SU-DHL-6 (cell line): ENCODE measurements at regions not wholly inside any gene's neighbourhood (a gene's known extent, or its start where the extent isn't known, plus 50 kb on each side); places are given as distances from the start of the nearest gene placed in this dataset.

Source experiments
- EZH2phosphoT487 ChIP-seq: fragments of 200-600 bp; sonication (generic), shearing (Covaris generic); conservative IDR thresholded peaks from 2 replicates; pipeline ENCODE4 v1.6.1; 2018; ENCODE audit warnings: mild to moderate bottlenecking, antibody characterized with exemption, low read length, moderate library complexity, mixed read lengths
- TF ChIP-seq, protein P1 (sequence below): fragments of 200-600 bp; sonication (generic); IDR thresholded peaks from one replicate; pipeline ENCODE4 v1.5.1; 2017; ENCODE audit warnings: antibody characterized with exemption, mild to moderate bottlenecking, low read length, moderate library complexity; ENCODE audit not compliant: insufficient read depth, poor library complexity, severe bottlenecking

DNA sequence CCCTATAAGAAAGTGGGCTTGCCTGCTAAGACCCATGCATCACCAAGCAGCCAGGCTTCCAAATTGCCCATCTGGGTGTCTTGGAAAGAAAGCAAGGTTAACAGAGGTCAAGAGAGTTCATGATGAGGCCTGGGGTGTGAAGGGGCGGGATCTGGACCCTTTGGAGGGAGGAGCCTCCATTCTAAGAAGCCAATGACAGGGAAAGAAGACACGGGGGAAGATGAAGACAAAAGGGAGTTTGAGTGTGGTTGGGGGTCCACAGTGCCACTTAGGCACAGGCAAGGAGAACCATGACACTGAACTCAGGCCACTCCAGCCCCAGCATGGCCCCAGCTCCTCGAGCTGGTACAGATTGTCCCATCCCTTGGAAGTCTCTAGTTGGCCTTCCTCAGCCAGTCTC is 350.2 kb upstream of the TSHZ3 start:
- TF ChIP-seq, protein P1, sequence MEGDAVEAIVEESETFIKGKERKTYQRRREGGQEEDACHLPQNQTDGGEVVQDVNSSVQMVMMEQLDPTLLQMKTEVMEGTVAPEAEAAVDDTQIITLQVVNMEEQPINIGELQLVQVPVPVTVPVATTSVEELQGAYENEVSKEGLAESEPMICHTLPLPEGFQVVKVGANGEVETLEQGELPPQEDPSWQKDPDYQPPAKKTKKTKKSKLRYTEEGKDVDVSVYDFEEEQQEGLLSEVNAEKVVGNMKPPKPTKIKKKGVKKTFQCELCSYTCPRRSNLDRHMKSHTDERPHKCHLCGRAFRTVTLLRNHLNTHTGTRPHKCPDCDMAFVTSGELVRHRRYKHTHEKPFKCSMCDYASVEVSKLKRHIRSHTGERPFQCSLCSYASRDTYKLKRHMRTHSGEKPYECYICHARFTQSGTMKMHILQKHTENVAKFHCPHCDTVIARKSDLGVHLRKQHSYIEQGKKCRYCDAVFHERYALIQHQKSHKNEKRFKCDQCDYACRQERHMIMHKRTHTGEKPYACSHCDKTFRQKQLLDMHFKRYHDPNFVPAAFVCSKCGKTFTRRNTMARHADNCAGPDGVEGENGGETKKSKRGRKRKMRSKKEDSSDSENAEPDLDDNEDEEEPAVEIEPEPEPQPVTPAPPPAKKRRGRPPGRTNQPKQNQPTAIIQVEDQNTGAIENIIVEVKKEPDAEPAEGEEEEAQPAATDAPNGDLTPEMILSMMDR, result no peak
- TF ChIP-seq EZH2phosphoT487, result no peak
